ENCODE measurements at regions not wholly inside any gene's neighbourhood (a gene's known extent, or its start where the extent isn't known, plus 50 kb on each side); places are given as distances from the start of the nearest gene placed in this dataset.

- TF ChIP-seq CTCF (IDR thresholded peaks at IDR 0.05 in 8 of 11, conservative IDR thresholded peaks at IDR 0.05 in 3 of 11) (no peak), POLR2A (IDR thresholded peaks at IDR 0.05) (no peak)
Observed at GRCh38 chr13:108368250-108368905, 98.9 kb downstream of the TNFSF13B start.

All from spleen (tissue), 7 donors.